Hematopoietic multipotent progenitor cell treated with erythropoietin and hydrocortisone succinate and interleukin-3 and kit ligand, for 17 days (in vitro differentiated cells): ENCODE measurements at regions not wholly inside any gene's neighbourhood (a gene's known extent, or its start where the extent isn't known, plus 50 kb on each side); places are given as distances from the start of the nearest gene placed in this dataset.
"Not testable (repeated sequence)": the region's sequence is repeated elsewhere in the genome, so short reads cannot be mapped to it uniquely, and the experiment has no call there.

ENCODE experiments used
- DNase-seq: peaks from one replicate; pipeline ENCODE4 v3.0.0-alpha.2; 2015; ENCODE audit warnings: low spot score

DNA sequence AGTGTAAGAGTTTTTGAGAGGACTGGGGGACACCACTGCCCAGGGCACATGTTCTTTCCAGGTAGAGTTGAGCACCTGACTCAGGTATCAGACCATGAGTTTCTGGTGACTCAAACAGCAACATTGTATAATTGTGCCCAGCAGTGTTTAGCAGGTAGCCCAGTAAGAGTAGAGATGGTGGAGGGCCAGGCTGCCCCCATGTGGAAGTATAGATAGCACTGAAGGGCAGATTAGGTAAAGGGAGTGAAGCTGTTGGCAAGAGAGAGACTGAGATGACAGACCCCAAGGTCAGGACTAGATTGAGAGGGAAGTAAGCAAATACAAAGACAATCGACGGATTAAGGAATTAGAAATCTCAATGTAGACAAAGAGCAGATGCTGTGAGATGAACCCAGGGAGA is 74.6 kb downstream of the TRIM42 start:
- no peak for DNase-seq

DNA sequence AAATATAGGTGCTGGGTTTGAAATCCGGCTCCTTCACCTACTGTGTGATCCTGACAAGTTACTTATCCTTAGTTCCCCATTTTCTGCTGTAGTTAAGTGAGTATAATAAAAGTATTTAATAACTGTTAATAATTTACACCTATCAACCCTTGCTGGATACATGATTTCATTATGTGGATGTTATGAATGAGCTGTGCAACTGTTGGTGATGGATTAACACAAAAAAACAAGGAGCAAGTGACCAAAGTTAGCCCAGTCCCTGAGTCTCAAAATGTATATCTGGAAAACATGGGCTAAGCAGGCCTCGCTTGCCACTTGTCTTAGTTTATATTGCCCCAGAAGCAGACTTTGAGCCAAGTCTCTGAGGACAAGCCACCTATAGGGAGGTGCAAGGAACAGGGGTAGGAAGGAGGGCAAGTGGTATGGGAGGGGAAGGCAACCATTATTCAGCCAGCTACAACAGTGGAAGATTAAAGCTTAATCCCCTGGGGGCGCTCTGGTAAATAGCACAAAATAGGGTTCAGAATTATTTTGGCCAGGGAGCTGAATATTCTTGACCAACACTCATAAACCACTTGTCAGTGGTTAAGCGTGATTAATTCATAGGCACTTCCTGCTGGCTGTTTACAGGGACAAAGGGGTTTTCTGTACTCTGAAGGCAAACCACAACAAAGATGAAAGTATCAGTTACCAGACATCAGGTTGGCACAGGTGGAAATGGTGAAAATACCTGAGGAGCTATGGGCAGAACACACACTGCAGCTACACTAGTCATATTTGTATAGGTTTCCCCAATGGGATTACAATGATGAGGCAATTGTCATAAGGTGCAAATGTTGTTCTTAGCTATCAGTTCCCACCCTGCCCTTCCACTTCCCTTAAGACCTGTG is 76.2 kb downstream of the TRIM42 start:
- no peak for DNase-seq

- DNase-seq: no peak
Measured at GRCh38 chr3:140754936-140755335, 77.1 kb downstream of the TRIM42 start.

DNA sequence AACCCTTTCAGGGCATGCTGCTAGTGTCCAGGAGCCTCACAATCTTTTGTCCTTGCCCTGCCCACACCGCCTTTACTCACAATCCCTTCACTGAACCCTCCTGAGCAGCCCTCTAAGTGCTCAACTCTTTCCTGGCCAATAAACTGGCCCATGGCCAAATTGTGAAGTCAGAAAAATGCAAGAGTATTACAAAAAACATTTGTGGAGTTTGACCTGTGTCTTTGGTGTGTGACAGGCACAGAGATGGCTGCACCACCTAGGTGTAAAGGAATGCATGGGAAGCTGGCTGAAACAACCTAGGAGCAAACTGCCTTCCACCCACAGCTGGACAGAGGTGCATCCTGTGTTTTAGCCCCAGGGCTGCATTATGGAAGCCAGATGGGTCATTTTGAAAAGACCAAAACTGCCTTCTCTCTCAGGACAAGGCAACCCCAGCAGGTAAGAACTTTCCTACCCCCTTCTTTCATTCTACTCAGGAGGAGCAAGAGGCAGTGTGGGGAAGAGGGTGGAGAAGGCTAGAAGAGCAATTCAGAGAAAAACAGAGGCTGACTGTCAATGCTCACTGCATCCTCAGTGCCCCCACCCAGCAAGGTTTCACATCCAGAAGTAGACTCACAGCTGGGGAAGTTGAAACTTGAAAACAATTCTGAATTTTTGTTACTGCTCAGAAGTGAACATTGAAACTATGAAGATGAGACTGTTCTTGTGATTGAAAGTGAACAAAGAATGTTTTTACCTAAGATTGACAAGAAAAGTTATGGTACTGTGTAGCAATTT is 78.6 kb downstream of the TRIM42 start:
- no peak for DNase-seq

GRCh38 chr3:140758791-140759444 is 81.1 kb downstream of the TRIM42 start:
- DNase-seq: no peak

DNA sequence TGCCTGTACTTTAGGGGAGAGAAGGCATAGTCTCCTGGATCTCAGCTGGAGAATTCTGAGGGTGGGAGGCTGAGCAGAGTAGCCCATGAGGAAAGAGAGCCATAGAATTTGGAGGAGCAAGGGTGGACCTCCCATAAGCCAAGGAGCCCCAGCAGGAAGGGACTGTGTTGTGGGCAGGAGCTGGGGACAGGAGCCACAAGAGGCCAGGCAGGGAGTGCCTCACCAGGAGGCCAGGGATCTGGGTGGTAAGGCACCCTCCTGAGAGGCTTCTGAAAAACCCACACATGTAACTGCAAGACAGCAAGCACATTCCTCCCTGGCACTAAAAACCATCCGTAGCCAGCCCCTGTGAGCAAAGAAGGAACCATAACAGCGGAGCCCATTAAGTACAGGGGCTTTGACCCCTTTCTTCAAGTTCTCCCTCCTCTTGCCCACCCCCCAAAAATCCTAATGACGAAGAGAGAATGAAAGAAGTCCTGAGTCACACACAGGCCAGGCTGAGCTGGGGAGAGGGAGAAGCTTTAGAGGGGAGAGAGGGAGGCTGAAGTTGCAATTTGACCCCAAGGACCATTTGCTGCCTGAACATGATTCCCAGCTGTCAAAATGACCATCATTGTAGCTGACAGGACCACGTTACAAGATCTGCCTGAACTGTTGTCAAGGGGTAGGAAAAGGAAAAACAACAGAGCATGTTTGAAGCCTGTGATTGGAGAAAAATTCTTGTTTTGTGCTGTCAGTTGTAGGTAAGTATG is 82.6 kb downstream of the TRIM42 start:
- no peak for DNase-seq

DNA sequence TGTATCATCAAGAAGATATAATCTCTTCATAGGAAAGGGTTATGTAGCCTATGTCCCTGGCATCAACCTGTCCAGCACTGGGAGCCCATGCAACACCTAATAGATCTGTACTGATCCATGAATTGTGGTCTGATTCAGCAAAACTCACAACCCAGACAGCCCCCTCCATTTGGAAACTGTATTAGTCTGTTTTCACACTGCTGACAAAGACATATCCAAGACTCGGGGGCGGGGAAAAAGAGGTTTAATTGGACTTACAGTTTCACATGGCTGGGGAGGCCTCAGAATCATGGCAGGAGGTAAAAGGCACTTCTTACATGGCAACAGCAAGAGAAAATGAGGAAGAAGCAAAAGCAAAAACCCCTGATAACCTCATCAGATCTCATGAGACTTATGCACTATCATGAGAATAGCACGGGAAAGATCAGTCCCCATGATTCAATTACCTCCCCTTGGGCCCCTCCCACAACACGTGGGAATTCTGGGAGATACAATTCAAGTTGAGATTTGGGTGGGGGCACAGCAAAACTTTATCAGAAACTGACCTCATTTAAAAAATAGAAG is 83.3 kb downstream of the TRIM42 start:
- DNase-seq: no peak

DNA sequence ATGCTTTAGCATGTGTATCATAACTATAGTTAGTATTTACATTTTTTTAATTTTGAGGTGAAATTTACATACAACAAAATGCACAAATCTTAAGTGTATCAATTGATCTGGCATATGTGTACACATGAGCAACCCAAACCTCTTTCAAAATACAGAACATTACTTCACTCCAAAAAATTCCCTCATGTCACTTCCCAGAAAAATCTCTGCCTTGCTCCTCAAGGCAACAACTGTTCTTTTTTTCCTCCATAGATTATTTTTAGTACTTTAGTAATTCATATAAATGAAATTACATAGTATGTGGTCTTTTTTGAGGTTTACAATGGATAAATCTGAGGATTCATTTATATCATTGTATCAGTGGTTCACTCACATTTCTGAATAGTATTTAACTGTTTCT is 84.9 kb downstream of the TRIM42 start:
- no peak for DNase-seq

DNA sequence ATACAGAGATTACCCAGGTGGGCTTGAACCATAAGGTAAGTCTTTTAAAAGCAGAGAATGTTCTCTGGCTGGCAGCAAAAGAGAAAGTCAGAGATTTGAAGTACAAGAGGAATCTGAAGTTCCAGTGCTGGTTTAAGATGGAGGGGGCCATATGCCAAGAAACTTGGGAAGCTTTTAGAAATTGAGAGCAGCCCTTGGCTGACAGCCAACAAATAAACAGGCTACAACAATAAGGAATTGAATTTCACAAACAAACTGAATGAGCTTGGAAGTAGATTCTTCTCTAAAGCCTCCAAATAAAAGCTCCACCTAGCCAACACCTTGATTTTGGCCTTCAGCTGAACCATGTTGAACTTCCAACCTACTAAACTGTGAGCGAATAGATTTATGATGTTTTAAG is 85.7 kb downstream of the TRIM42 start:
- no peak for DNase-seq

- DNase-seq: no peak
Measured at GRCh38 chr3:140765246-140765645, 87.4 kb downstream of the TRIM42 start.

GRCh38 chr3:140766465-140766864 is 88.6 kb downstream of the TRIM42 start:
- DNase-seq: no peak

GRCh38 chr3:140767566-140767965 is 89.7 kb downstream of the TRIM42 start:
- no peak for DNase-seq

- no peak for DNase-seq
Measured at GRCh38 chr3:140768941-140769340, 91.1 kb downstream of the TRIM42 start.

DNA sequence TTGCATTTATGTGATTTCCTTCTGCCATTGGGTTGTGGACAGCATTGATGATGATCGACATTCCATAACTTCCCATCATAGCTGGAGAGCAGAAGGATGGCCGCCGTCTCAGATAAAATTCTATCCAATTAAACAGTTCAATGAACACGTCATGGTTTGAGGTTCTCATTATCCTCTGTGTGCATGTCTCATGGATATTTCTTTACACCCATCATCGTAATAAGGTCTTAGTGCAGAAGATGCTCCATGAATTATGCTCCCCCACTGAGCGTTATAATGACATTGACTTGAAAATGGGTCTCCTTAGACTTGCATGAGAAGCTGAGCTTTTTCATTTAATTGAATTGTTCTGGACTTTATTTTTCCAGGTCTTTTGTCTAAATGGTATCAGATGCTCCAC is 92.1 kb downstream of the TRIM42 start:
- DNase-seq: no peak

- DNase-seq: no peak
Measured at GRCh38 chr3:140770977-140771667, 93.3 kb downstream of the TRIM42 start.

- no peak for DNase-seq
Measured at GRCh38 chr3:140777631-140778233, 99.9 kb downstream of the TRIM42 start.

GRCh38 chr3:140791368-140791767 is 113.5 kb downstream of the TRIM42 start:
- no peak for DNase-seq

DNA sequence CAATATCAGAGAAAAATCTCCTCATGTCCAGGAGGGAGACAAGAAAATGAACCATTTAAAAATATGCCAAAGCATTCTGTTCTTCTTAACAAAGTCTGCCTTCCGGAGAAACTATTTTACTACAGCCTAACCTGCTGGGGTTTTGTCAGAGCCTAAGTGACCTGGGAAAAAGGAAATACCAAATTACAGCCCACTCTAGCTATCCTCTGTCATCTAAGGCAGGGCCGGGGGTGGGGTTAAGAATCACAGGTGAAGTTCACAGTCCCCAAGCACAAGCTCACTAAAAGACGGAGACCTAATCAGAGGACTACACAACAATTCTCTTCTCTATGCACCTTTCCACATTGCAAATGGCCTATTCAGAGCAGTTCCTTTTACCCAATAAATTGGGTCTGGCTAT is 116.6 kb downstream of the TRIM42 start:
- no peak for DNase-seq

DNA sequence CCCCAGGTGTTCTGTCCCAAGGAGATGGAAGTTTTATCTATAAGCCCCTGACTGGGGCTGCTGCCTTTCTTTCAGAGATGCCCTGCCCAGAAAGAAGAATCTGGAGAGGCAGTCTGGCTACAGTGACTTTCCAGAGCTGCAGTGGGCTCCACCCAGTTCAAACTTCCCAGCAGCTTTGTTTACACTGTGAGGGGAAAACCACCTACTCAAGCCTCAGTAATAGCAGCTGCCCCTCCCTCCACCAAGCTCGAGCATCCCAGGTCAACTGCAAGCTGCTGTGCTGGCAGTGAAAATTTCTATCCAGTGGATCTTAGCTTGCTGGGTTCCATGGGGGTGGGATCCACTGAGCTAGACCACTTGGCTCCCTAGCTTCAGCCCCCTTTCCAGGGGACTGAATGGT is 125.0 kb downstream of the TRIM42 start:
- DNase-seq: not testable (repeated sequence)

DNA sequence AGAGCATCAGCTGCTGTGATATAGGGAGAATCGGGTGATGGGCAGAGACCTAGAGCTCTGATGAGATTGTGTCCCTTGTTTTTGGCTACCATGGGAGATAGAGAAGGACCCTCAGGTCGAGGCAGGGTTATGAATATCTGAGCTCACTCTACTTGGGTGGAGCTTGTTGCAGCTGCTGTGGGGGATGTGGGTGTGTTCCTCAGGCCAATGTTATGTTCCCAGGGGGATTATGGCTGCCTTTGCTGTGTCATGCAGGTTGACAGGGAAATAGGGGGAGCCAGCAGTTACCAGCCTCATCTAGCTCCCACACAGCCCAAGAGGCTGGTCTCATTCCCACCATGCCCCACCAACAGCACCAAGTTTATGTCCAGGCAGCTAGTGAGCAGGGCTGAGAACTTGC is 131.5 kb downstream of the TRIM42 start:
- no peak for DNase-seq
